ENCODE measurements at regions not wholly inside any gene's neighbourhood (a gene's known extent, or its start where the extent isn't known, plus 50 kb on each side); places are given as distances from the start of the nearest gene placed in this dataset.

GRCh38 chr15:36004891-36005490, 459.0 kb upstream of the DPH6 start:
- TF ChIP-seq TCF7L2 (IDR thresholded peaks at IDR 0.05; ENCODE audit: low read depth, low read length) = no peak
- TF ChIP-seq, protein P1, sequence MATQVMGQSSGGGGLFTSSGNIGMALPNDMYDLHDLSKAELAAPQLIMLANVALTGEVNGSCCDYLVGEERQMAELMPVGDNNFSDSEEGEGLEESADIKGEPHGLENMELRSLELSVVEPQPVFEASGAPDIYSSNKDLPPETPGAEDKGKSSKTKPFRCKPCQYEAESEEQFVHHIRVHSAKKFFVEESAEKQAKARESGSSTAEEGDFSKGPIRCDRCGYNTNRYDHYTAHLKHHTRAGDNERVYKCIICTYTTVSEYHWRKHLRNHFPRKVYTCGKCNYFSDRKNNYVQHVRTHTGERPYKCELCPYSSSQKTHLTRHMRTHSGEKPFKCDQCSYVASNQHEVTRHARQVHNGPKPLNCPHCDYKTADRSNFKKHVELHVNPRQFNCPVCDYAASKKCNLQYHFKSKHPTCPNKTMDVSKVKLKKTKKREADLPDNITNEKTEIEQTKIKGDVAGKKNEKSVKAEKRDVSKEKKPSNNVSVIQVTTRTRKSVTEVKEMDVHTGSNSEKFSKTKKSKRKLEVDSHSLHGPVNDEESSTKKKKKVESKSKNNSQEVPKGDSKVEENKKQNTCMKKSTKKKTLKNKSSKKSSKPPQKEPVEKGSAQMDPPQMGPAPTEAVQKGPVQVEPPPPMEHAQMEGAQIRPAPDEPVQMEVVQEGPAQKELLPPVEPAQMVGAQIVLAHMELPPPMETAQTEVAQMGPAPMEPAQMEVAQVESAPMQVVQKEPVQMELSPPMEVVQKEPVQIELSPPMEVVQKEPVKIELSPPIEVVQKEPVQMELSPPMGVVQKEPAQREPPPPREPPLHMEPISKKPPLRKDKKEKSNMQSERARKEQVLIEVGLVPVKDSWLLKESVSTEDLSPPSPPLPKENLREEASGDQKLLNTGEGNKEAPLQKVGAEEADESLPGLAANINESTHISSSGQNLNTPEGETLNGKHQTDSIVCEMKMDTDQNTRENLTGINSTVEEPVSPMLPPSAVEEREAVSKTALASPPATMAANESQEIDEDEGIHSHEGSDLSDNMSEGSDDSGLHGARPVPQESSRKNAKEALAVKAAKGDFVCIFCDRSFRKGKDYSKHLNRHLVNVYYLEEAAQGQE (IDR thresholded peaks at IDR 0.05; ENCODE audit: insufficient read depth in 1 of 2, low read depth in 2 of 2, low read length in 1 of 2) = no peak
- TF ChIP-seq SIN3A (IDR thresholded peaks at IDR 0.05; ENCODE audit: borderline replicate concordance, insufficient read depth, low read depth, low read length) = no peak
- TF ChIP-seq, protein P2, sequence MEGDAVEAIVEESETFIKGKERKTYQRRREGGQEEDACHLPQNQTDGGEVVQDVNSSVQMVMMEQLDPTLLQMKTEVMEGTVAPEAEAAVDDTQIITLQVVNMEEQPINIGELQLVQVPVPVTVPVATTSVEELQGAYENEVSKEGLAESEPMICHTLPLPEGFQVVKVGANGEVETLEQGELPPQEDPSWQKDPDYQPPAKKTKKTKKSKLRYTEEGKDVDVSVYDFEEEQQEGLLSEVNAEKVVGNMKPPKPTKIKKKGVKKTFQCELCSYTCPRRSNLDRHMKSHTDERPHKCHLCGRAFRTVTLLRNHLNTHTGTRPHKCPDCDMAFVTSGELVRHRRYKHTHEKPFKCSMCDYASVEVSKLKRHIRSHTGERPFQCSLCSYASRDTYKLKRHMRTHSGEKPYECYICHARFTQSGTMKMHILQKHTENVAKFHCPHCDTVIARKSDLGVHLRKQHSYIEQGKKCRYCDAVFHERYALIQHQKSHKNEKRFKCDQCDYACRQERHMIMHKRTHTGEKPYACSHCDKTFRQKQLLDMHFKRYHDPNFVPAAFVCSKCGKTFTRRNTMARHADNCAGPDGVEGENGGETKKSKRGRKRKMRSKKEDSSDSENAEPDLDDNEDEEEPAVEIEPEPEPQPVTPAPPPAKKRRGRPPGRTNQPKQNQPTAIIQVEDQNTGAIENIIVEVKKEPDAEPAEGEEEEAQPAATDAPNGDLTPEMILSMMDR (IDR thresholded peaks at IDR 0.05) = no peak
- TF ChIP-seq POLR2AphosphoS5 (IDR thresholded peaks at IDR 0.05; ENCODE audit: low read depth, low read length) = no peak
- Histone ChIP-seq H3K4me3 (ENCODE audit: low read depth in 2 of 2, low read length in 2 of 2) (no peak overlapping the region), H3K27ac (ENCODE audit: low read length) (no peak overlapping the region), H3K9me3 (ENCODE audit: control insufficient read depth, insufficient read depth, low read depth, low read length) (no peaks in the 10 kb centered on the region), H3K36me3 (ENCODE audit: control insufficient read depth, insufficient read depth, low read length) (no peaks in the 10 kb centered on the region), H3K27me3 (ENCODE audit: control insufficient read depth, insufficient read depth, low read length) (no peaks in the 10 kb centered on the region), H3K4me1 (ENCODE audit: control insufficient read depth, insufficient read depth, low read length) (no peaks in the 10 kb centered on the region)
- in situ Hi-C loops (cut with HindIII; ENCODE audit: low pct_unique_long_range_greater_than_20kb, low sequenced_read_pairs) (no loop called here), intact Hi-C loops (cut with micrococcal nuclease; ENCODE audit: unreplicated experiment) (no loop called here)
- CTCF ChIA-PET = no interaction called here
- BruUV-seq (replicated peaks) = no TSS peak
- ATAC-seq = no peak
- POLR2A ChIA-PET = interaction anchor here (0.7 kb wide), 1 partner anchor 39 kb away, joined by 3 read pairs; no protein-coding TSS in a partner anchor
- DNase-seq (ENCODE audit: low read depth, low spot score) = no peak

GRCh38 chr15:36005542-36005941, 459.6 kb upstream of the DPH6 start:
- no TSS peak for BruUV-seq (replicated peaks)
- no peak overlapping the region for H3K27ac ChIP-seq (ENCODE audit: low read length)
- intact Hi-C loops (cut with micrococcal nuclease; ENCODE audit: unreplicated experiment) (no loop called here), in situ Hi-C loops (cut with HindIII; ENCODE audit: low pct_unique_long_range_greater_than_20kb, low sequenced_read_pairs) (no loop called here)
- DNase-seq (ENCODE audit: low read depth, low spot score) = no peak
- POLR2A ChIA-PET = interaction anchor here (0.7 kb wide), 1 partner anchor 40 kb away, joined by 3 read pairs; no protein-coding TSS in a partner anchor
- no peaks in the 10 kb centered on the region for H3K4me1 ChIP-seq (ENCODE audit: control insufficient read depth, insufficient read depth, low read length)
- no peaks in the 10 kb centered on the region for H3K9me3 ChIP-seq (ENCODE audit: control insufficient read depth, insufficient read depth, low read depth, low read length)
- no peak overlapping the region for H3K4me3 ChIP-seq (ENCODE audit: low read depth in 2 of 2, low read length in 2 of 2)
- no peaks in the 10 kb centered on the region for H3K36me3 ChIP-seq (ENCODE audit: control insufficient read depth, insufficient read depth, low read length)
- ATAC-seq = no peak
- CTCF ChIA-PET = no interaction called here
- no peaks in the 10 kb centered on the region for H3K27me3 ChIP-seq (ENCODE audit: control insufficient read depth, insufficient read depth, low read length)
- TF ChIP-seq, protein P1 (IDR thresholded peaks at IDR 0.05; ENCODE audit: insufficient read depth in 1 of 2, low read depth in 2 of 2, low read length in 1 of 2) = no peak
- TF ChIP-seq POLR2AphosphoS5 (IDR thresholded peaks at IDR 0.05; ENCODE audit: low read depth, low read length) = no peak
- no peak for TF ChIP-seq SIN3A (IDR thresholded peaks at IDR 0.05; ENCODE audit: borderline replicate concordance, insufficient read depth, low read depth, low read length)
- TF ChIP-seq, protein P2 (IDR thresholded peaks at IDR 0.05) = no peak
- TF ChIP-seq TCF7L2 (IDR thresholded peaks at IDR 0.05; ENCODE audit: low read depth, low read length) = no peak

Measured in Panc1 (cell line).